ENCODE measurements at regions not wholly inside any gene's neighbourhood (a gene's known extent, or its start where the extent isn't known, plus 50 kb on each side); places are given as distances from the start of the nearest gene placed in this dataset.
"Not testable (repeated sequence)": the region's sequence is repeated elsewhere in the genome, so short reads cannot be mapped to it uniquely, and the experiment has no call there.

DNA sequence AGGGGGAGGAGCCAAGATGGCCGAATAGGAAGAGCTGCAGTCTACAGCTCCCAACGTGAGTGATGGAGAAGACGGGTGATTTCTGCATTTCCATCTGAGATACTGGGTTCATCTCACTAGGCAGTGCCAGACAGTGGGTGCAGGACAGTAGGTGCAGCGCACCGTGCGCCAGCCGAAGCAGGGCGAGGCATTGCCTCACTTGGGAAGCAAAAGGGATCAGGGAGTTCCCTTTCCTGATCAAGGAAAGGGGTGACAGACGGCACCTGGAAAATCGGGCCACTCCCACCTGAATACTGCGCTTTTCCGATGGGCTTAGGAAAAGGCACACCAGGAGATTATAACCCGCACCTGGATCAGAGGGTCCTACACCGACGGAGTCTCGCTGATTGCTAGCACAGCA is 121.1 kb upstream of the SESTD1 start:
- DNase-seq (ENCODE audit: low spot score); intact Hi-C loops (cut with DNase I): not testable (repeated sequence)

DNA sequence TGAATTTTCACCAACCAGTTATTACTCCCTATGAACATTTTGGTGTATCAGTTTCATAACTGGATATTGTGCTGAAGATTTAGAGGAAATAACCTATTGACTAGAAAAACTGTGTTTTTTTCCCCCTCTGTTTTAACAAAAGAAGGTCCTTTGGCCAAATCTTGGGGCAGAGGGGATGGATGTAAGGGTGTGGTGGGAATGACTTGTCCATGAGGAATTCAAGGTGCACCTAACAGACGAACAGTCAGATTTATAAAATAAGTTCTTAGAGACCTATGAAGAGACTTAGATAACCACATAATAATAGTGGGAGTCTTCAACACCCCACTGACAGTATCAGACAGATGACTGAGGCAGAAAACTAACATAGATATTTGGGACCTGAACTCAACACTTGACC is 119.3 kb upstream of the SESTD1 start:
- no peak for DNase-seq (ENCODE audit: low spot score)
- intact Hi-C loops (cut with DNase I): no loop called here

DNA sequence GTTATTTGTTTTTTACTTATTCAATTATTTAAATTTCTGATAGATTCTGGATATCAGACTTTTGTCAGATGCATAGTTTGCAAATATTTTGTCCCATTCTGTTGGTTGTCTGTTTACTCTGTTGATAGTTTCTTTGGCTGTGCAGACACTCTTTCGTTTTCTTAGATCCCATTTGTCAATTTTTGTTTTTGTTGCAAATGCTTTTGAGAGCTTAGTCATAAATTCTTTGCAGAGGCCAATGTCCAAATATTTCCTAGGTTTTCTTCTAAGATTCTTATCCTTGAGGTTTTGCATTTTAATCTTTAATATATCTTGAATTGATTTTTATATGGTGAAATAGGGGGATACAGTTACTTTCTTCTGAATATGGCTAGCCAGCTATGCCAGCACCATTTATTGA is 112.7 kb upstream of the SESTD1 start:
- intact Hi-C loops (cut with DNase I): no loop called here
- DNase-seq (ENCODE audit: low spot score): no peak

DNA sequence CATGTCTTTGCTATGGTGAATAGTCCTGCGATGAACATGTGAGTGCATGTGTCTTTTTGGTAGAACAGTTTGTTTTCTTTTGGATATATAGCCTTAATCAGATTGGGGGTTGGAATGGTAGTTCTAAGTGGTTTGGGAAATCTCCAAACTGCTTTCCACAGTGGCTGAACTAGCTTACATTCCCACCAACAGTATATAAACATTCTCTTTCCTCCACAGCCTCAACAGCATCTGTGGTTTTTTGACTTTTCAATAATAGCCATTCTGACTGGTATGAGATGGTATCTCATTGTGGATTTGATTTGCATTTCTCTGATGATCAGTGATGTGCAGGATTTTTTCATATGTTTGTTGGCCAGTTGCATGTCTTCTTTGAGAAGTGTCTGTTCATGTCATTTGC is 112.2 kb upstream of the SESTD1 start:
- intact Hi-C loops (cut with DNase I): no loop called here
- no peak for DNase-seq (ENCODE audit: low spot score)

DNA sequence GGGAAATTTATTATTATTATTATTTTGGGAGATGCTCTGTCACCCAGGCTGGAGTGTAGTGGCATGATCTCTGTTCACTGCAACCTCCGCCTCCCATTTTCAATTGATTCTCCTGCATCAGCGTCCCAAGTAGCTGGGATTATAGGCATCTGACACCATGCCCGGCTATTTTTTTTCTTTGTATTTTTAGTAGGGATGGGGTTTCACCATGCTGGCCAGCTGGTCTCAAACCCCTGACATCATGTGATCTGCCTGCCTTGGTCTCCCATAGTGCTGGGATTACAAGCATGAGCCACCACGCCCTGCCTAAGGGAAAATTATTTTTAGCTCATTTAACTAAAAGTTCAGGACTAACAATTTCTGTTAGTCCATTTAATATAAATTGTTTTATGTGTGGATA is 109.2 kb upstream of the SESTD1 start:
- DNase-seq (ENCODE audit: low spot score): no peak
- intact Hi-C loops (cut with DNase I): no loop called here

DNA sequence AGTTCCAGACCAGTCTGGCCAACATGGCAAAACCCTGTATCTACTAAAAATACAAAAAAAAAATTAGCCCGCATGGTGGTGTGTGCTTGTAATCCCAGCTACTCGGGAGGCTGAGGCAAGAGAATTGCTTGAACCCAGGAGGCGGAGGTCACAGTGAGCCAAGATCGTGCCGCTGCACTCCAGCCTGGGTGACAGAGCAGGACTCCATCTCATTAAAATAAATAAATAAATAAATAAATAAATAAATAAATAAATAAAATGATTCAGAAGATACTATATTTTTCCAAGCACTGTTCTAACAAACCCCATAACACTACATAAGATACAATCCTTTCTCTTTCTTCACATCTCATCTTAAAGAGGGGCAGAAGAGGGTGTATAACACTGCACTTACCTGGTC is 100.9 kb upstream of the SESTD1 start:
- DNase-seq (ENCODE audit: low spot score); intact Hi-C loops (cut with DNase I): not testable (repeated sequence)

DNA sequence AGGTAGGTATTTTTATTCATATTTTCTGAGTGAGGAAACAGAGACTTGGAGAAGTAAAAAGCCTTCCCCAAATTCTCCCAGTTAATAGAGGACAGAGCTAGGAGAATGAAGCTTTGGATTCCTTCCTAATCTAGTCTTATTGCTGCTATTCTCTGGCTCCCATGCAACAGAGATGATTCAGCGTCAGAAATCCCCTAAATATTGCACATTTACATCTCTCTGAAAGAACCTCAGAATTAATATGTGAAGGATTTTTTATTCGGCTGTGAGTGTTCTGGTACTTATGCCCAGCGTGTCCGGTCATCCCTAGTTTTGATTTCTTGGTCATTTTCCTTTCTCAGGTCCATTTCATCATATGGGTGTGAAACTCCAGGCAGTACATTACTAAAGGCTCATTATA is 91.2 kb upstream of the SESTD1 start:
- DNase-seq (ENCODE audit: low spot score): no peak
- intact Hi-C loops (cut with DNase I): no loop called here

DNA sequence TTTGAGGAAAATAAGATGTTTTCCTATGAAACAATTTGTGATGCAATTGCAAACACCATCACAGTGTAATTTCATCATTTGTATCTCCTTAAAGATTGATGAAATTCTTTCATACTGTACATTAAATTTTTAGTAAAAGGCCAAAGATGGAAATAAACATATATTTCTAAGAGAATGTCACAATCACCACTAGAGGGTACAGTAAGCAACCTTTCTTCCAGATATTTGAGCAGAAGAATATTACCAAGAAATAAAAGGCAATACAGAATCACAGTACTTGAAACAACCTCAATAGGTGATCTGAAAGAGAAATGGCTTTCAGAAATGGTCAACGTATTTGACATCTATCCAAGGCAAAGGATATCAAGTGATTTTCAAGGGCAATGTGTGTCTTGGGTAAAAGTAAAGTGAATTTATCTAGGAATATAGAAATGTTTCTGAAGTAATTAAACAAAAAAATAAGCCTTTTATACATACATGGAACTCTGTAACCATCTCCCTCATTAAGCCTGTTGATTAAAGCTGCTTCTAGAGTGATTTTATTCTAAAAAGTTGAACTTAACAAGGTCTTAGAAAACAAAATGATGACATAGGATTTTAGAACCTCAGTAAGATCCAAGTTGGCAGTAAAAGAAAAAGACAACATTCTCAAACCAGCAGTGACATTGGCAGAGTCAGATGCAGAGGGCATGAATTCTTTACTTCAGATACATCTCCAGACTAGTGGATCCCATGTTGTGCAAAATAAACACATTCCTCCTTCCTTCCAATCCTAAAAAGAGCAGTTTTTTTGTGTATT is 90.3 kb upstream of the SESTD1 start:
- no peak for DNase-seq (ENCODE audit: low spot score)
- intact Hi-C loops (cut with DNase I): no loop called here

DNA sequence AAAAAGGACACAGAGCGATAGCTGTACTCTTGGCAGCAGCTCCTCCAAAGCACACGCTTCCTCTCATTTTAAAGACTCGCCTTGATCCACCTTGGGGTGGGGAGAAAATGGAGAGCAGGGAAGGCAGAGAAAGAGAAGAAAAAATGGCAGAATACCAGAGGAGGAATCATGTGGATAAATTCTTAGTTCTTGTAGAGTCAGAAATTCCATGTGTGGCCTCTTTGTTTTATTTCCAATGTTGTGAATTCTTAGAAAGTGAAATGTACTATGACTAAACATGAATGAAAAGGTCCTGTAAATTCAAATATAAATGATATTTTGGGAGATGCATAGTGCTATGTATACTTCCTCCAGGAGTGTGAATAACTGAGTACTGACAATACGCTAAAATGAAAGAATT is 89.7 kb upstream of the SESTD1 start:
- DNase-seq (ENCODE audit: low spot score): no peak
- intact Hi-C loops (cut with DNase I): no loop called here

DNA sequence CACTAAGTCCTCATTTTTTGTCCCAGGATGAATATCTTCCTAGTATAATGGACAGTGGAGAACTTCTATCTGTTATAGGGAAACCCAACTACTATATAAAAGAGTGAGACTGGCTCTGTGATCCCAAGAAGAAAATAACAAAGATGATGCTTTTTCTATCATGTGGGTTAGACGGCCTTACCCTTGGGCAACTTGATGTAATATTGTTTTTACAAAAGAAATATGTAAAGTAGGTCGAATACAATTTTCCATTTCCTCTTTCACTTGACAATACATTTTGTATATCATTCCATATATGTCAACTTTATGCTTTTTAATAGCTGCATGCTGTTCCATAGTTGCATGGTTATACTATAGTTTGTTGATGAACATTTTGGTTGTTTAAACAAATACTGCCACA is 87.5 kb upstream of the SESTD1 start:
- DNase-seq (ENCODE audit: low spot score): no peak
- intact Hi-C loops (cut with DNase I): no loop called here

DNA sequence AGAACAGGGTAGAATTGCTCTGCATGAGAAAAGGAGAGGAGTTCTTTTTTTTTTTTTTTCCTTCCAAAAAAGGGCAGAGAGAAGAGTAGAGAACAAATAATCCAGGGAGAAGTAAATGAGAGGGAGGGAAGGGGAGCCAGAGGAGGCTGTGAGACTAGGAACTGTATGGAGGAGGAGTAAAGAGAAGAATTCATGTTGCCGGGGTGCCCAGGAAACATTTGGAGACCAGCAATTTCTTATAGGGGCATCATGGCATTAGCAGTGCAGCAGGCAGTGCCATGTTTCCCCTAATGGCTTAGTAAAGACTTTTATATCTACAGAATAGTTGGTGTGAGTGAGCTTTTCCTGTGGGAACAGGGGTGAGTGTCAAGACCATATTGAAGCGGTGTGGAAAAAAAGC is 86.4 kb upstream of the SESTD1 start:
- intact Hi-C loops (cut with DNase I): no loop called here

DNA sequence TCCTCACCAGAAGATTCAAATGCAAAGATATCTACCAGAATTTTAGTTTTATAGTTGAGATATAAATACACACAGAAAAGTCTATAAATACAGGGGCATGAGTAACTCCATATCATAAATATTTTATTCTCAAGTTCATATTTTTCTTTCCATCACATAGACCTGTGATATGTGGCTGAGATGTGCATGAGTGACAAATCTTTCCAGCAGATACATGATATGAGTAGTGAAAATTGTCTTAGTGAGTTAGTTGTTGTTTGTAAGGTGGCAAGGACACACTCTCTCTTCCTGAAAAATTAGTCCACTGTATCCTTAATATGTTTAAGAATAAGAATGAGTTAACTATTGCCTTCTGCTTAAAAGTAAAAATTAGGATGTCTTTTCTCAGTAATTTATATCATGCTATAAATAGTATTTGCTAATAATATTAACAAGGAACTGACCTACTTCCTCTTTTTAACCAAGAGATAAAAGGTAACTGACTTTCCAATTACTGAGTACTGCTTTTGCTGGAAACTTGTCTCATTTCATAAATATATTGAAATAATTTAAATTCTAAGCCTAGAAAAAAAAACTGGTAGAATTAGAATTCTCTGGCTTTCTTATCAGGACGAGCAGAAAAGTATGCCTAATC is 85.2 kb upstream of the SESTD1 start:
- no peak for DNase-seq (ENCODE audit: low spot score)
- intact Hi-C loops (cut with DNase I): no loop called here

More for the DNA sequence above, 86.4 kb upstream of the SESTD1 start:
- DNase-seq (ENCODE audit: low spot score): no peak

DNA sequence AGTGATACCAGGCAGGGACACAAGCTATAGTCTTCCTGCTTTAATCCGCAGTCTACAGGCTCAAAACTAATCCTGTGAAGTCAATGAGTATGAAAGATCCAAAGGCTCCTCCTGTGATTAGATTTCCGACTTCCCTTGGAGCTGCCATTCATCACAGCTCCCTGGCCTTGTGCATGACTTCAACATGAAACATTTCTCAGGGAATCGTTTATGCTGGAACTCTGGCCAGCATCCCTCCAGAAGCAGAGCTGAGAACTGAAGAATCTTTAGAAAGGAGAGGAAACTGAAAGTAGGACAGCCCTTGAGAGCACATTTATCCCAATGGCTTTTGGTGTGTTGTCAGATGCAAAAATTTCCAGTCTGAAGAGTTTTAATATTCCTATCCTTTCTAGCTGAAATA is 84.3 kb upstream of the SESTD1 start:
- no peak for DNase-seq (ENCODE audit: low spot score)
- intact Hi-C loops (cut with DNase I): no loop called here

DNA sequence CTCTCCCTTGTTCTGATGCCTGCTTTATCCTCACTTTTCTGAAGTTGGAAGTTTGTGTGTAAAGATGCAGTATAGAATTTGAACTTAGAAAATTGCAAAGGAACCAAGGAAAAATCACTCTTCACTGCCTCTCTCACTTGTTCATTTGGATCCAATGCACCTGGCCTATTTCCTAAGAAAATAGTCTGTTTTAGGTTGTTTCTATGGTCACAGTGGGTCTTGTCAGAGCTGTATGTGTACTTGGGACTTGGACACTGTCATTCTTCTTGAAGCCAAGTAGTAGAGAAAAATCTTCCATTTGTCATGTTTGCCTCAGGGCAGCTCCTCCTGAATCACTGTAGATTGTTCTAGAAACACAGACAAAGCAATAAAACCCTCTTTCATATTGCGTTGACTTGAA is 80.3 kb upstream of the SESTD1 start:
- intact Hi-C loops (cut with DNase I): no loop called here
- no peak for DNase-seq (ENCODE audit: low spot score)

DNA sequence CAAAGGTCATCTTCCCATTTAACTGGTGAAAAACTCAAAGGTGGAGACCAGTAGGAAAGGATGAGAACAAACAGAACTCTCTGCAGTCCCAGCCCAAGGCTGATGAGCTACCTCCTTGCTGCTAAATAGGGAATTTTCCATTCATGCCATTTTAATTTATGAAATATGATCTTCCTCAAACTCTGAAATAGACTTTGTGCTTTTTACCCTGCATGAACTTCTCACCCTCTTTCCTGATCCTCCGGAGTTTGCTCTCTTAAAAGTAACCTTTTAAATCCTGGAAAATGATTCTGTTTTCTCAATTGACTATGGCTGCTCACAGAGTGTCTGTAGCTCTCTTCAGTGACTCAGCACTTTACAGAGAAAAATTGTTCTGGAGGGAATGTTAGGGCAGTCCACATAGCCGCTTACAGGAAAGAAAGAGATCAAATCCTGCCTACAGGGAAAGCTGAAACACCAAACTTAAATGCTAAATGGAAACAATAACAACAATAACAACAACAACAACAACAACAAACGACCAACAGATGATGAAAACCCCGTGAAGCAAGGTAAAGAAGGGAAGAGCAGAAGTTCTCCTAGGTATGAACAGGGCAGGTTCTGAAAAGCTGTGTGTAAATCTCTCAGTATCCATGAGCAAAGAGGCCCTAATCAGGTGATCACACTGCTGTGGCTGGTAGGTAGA is 79.8 kb upstream of the SESTD1 start:
- no peak for DNase-seq (ENCODE audit: low spot score)
- intact Hi-C loops (cut with DNase I): no loop called here

DNA sequence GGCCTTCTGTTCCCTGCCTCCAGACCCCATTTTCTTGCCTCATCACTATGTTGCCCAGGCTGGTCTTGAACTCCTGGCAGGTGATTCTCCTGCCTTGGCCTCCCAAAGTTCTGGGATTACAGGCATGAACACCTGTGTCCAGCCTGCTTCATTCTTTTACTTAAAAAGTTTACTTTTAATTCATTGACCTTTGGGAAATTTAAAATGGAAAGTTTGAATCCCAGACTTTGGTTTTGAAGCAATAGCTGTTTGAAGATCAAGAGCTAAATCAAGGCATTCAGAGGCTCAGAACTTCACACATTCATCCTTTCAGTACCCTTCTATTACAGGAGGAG is 79.3 kb upstream of the SESTD1 start:
- intact Hi-C loops (cut with DNase I): no loop called here
- no peak for DNase-seq (ENCODE audit: low spot score)

DNA sequence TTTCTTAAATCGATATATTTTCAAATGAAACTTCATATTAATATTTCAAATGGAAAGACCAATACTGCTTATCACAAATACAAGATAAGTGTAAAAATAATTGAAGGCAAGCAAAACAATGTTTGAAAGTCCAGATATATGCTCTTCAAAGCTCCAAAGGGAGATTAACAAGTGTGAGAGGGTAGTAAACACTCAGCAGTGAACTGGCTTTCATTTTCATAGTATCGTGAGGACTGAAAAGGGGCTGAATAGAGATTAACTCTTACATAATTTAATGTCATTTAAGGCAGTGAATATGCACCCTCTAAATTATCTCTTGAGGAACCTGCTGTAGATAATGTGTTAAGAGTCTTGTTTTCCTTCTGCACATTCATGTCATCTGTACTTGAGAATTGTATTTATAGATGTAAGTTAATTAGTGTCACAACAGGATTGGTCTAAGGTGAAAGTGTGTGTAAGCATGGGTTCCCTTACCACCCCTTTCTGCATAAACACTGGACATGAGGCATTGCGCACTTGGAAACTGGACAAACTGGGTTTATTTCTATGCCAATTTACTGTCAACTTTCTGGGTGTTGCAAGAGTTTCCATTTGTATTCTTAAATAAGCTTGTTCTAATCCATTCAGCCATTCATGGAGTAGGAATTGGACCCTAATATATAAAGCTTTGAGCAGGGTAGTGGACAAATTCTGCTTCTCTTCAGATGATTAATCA is 76.7 kb upstream of the SESTD1 start:
- no peak for DNase-seq (ENCODE audit: low spot score)
- intact Hi-C loops (cut with DNase I): loop anchor here (2.0 kb wide), 1 partner anchor 119 kb away; no protein-coding TSS in a partner anchor

DNA sequence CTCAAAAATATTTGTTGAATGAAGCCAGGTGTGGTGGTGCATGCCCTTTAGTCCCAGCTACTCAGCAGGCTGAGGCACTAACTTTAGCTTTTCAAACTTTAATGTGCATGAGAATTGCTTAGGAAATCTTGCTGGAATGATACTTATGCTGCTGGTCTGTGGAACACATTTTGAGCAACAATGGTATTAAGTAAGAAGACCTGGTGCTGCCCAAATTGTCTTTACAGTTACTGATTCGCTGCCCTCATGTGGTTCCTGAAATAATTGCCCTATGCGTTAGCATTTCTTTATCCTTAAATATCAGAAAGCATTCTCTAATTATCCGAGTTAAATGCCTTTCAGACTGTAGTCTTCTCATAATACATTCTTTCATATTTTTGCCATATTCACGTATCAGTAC is 76.0 kb upstream of the SESTD1 start:
- intact Hi-C loops (cut with DNase I): loop anchor here (2.0 kb wide), 1 partner anchor 118 kb away; no protein-coding TSS in a partner anchor
- DNase-seq (ENCODE audit: low spot score): no peak

DNA sequence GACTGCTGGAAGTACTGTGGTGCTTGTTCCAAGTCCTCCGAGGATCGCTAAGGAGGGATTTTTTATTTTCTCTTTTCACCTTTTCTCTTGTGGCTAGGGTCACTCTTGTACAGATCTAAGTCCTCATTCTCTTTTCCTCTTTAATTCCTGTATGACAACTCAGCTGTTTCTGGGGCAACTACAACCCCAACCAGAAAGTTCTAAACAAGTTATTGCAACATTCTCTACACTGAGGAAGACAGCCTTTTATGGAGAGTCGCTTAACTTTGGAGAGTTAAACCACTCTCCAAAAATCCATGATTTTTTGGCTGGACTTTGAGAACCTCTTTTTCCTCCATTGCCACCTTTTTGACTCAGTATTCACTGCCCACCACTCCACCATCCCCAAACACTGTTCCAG is 74.0 kb upstream of the SESTD1 start:
- no peak for DNase-seq (ENCODE audit: low spot score)
- intact Hi-C loops (cut with DNase I): loop anchor here (5.0 kb wide), 1 partner anchor 66 kb away; no protein-coding TSS in a partner anchor

All from cardiac septum (tissue), 1 donor.